Mesendoderm (in vitro differentiated cells): ENCODE measurements at regions not wholly inside any gene's neighbourhood (a gene's known extent, or its start where the extent isn't known, plus 50 kb on each side); places are given as distances from the start of the nearest gene placed in this dataset.
"Not testable (repeated sequence)": the region's sequence is repeated elsewhere in the genome, so short reads cannot be mapped to it uniquely, and the experiment has no call there.

Experiments used
- DNase-seq: peaks from one replicate; pipeline ENCODE4 v3.0.0; 2013
- H2AK5ac ChIP-seq: 2 replicates; pipeline ENCODE4 v1.6.1; 2013; ENCODE audit warnings: low read length, inconsistent platforms
- H2BK120ac ChIP-seq: 2 replicates; pipeline ENCODE4 v1.6.1; 2013; ENCODE audit warnings: low read depth, mild to moderate bottlenecking, low read length, moderate library complexity, mixed read lengths
- H2BK15ac ChIP-seq: replicated peaks from 2 replicates; pipeline ENCODE4 v1.6.1; 2013; ENCODE audit warnings: low read depth, mild to moderate bottlenecking, moderate library complexity
- H2BK5ac ChIP-seq: 2 replicates; pipeline ENCODE4 v1.6.1; 2013; ENCODE audit warnings: low read length, inconsistent platforms
- H3K18ac ChIP-seq: 2 replicates; pipeline ENCODE4 v1.6.1; 2013; ENCODE audit warnings: mild to moderate bottlenecking, low read length, mixed read lengths
- H3K23ac ChIP-seq: one replicate; pipeline ENCODE4 v1.6.1; 2013; ENCODE audit warnings: low read length
- H3K27ac ChIP-seq: 2 replicates; pipeline ENCODE4 v1.5.1; 2013; ENCODE audit warnings: low read depth, mild to moderate bottlenecking, inconsistent platforms, low read length, moderate library complexity
- H3K27me3 ChIP-seq: 2 replicates; pipeline ENCODE4 v1.6.1; 2013; ENCODE audit warnings: low read length, control low read depth, mild to moderate bottlenecking, inconsistent platforms; ENCODE audit not compliant: insufficient read depth, poor library complexity
- H3K36me3 ChIP-seq: 2 replicates; pipeline ENCODE4 v1.6.1; 2013; ENCODE audit warnings: low read length, inconsistent platforms; ENCODE audit not compliant: control insufficient read depth, insufficient read depth
- H3K4ac ChIP-seq: one replicate; pipeline ENCODE4 v1.6.1; 2013; ENCODE audit warnings: low read depth, mild to moderate bottlenecking, low read length, moderate library complexity
- H3K4me1 ChIP-seq: 2 replicates; pipeline ENCODE4 v1.6.1; 2013; ENCODE audit warnings: low read depth, low read length, inconsistent platforms; ENCODE audit not compliant: control insufficient read depth
- H3K4me2 ChIP-seq: 2 replicates; pipeline ENCODE4 v1.6.1; 2013; ENCODE audit warnings: low read length
- H3K4me3 ChIP-seq: 2 replicates; pipeline ENCODE4 v1.5.1; 2013; ENCODE audit warnings: mild to moderate bottlenecking, low read length
- H3K56ac ChIP-seq: one replicate; pipeline ENCODE4 v1.6.1; 2013; ENCODE audit warnings: low read length
- H3K79me1 ChIP-seq: 2 replicates; pipeline ENCODE4 v1.6.1; 2013; ENCODE audit warnings: low read length, inconsistent platforms
- H3K79me2 ChIP-seq: 2 replicates; pipeline ENCODE4 v1.6.1; 2013; ENCODE audit warnings: mild to moderate bottlenecking, low read length; ENCODE audit not compliant: control insufficient read depth, insufficient read depth
- H3K9ac ChIP-seq: 2 replicates; pipeline ENCODE4 v1.6.1; 2013; ENCODE audit warnings: low read length, inconsistent platforms
- H4K5ac ChIP-seq: one replicate; pipeline ENCODE4 v1.6.1; 2013; ENCODE audit warnings: low read length
- H4K8ac ChIP-seq: one replicate; pipeline ENCODE4 v1.6.1; 2013; ENCODE audit warnings: low read depth, mild to moderate bottlenecking, control low read depth, low read length, moderate library complexity
- WGBS: extraction: QIAGEN DNeasy Blood & Tissue Kit; methylation state at CpG from one replicate; pipeline ENCODE4 v1.1.7; 2013; ENCODE audit warnings: low lambda C conversion rate, missing lambda C conversion rate; ENCODE audit not compliant: insufficient coverage; ENCODE audit errors: extremely low coverage; 5-methylcytosine and 5-hydroxymethylcytosine counted together

- H3K4ac ChIP-seq, H3K79me1 ChIP-seq, H2BK120ac ChIP-seq, H2BK15ac ChIP-seq, H3K4me1 ChIP-seq, H2AK5ac ChIP-seq, H4K8ac ChIP-seq, H3K23ac ChIP-seq, H4K5ac ChIP-seq, H3K9ac ChIP-seq, H3K56ac ChIP-seq, H3K18ac ChIP-seq, H3K36me3 ChIP-seq, H2BK5ac ChIP-seq, H3K4me3 ChIP-seq, H3K4me2 ChIP-seq, H3K79me2 ChIP-seq, H3K27ac ChIP-seq, DNase-seq, H3K27me3 ChIP-seq: not testable (repeated sequence)
- WGBS = no CpG with 5 or more reads among the region's 6 CpGs
Observed at GRCh38 chrX:3911012-3911411, 197.6 kb upstream of the PRKX start.

DNA sequence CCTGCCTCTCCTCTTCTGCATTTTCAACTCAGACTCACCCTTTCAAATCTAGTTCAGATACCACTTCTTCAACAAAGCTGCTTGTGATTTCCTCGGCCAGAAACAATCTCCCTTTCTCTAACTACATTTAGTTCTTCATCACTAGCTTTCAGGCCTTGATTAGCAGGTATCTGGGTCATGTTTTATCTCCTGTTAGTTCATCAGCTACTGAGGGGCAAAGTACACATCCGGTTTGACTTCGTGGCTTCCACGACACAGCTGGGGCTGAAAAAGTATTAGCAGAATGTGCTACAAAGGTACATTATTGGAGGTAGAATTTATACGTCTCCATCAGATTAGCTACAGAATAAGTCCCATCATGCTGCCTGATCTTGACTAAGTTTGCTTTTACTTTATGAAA lies 197.2 kb upstream of the PRKX start:
- H3K27me3 ChIP-seq, H2AK5ac ChIP-seq, H4K8ac ChIP-seq, H3K4ac ChIP-seq, H3K23ac ChIP-seq, H3K36me3 ChIP-seq, H3K4me2 ChIP-seq, H2BK120ac ChIP-seq, H3K9ac ChIP-seq, H3K18ac ChIP-seq, H3K79me1 ChIP-seq, H2BK5ac ChIP-seq, H3K56ac ChIP-seq, H3K79me2 ChIP-seq, H4K5ac ChIP-seq, H2BK15ac ChIP-seq, H3K27ac ChIP-seq, DNase-seq, H3K4me3 ChIP-seq, H3K4me1 ChIP-seq: not testable (repeated sequence)
- WGBS = no CpG with 5 or more reads among the region's 5 CpGs

DNA sequence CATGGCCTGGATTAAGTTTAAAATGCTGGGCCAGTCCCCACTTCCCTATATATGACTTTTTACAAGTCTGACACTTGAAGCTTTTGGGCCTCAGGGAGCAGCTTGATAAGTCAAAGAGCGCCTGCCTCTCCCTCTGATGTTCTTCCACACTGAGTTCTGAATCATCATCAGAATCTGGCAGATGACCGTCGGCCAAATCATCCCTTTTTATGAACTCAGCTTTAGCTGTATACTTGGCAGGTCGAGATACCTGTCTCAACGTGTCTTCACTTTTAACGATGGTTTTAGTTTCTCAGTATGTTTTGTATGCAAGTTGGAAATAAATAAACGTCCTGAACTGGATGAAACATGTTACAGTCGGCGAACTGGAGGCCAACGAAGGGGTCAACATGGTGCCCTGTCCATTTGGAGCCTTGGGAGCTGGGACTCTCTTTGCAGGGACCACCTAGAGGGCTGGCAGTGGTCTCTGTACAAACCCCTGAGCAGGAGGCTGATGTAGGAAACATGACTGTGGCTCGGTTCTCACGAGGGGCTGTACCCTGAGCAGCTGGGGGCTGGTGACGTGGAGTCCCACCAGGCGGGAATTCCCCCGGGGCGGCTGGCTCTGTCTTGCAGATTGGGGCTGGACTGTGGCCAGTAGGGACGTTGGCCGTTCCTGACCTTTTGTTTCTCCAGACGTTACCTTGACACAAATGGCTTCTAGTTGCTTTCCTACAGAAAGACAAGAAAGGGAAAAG lies 192.2 kb upstream of the PRKX start:
- H3K9ac ChIP-seq, H3K23ac ChIP-seq, H3K4me2 ChIP-seq, H3K4ac ChIP-seq, H3K79me2 ChIP-seq, H4K8ac ChIP-seq, H2BK5ac ChIP-seq, H3K18ac ChIP-seq, H3K4me3 ChIP-seq, H4K5ac ChIP-seq, H3K79me1 ChIP-seq, H3K27ac ChIP-seq, H3K36me3 ChIP-seq, H3K4me1 ChIP-seq, H3K27me3 ChIP-seq, H3K56ac ChIP-seq, H2BK15ac ChIP-seq, H2BK120ac ChIP-seq, DNase-seq, H2AK5ac ChIP-seq: not testable (repeated sequence)
- WGBS = no CpG with 5 or more reads among the region's 19 CpGs

DNA sequence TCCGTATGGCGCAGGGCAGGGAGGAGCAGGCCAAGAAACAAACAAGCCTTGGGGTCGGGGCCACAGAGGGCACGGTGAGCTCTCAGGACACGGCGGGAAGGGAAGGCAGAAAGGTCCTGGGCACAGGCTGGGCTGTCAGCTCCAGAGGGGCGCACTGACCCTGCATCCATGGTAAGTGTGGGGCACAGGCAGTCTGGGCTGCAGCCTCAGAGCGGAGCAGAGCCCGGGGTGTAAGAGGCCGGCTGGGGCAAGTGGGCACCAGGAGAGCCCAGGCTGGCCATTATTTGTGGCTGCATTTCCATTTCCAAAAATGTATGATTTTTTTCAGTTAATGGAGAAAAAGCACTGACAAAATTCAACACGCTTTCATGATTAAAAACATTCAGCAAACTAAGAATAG lies 188.8 kb upstream of the PRKX start:
- not testable (repeated sequence) for H2BK5ac ChIP-seq, H3K9ac ChIP-seq, H3K23ac ChIP-seq, DNase-seq, H2AK5ac ChIP-seq, H3K4me2 ChIP-seq, H3K27ac ChIP-seq, H2BK15ac ChIP-seq, H3K4me3 ChIP-seq, H3K4me1 ChIP-seq, H3K79me2 ChIP-seq, H4K5ac ChIP-seq, H3K27me3 ChIP-seq, H4K8ac ChIP-seq, H3K36me3 ChIP-seq, H3K56ac ChIP-seq, H3K79me1 ChIP-seq, H2BK120ac ChIP-seq, H3K18ac ChIP-seq, H3K4ac ChIP-seq
- no CpG with 5 or more reads among the region's 11 CpGs for WGBS

- not testable (repeated sequence) for H3K79me1 ChIP-seq, H3K9ac ChIP-seq, H3K4me1 ChIP-seq, H3K79me2 ChIP-seq, H3K23ac ChIP-seq, H2BK5ac ChIP-seq, H2AK5ac ChIP-seq, H3K27ac ChIP-seq, H3K27me3 ChIP-seq, H2BK15ac ChIP-seq, DNase-seq, H2BK120ac ChIP-seq, H3K18ac ChIP-seq, H3K4me3 ChIP-seq, H3K56ac ChIP-seq, H3K4ac ChIP-seq, H4K8ac ChIP-seq, H4K5ac ChIP-seq, H3K36me3 ChIP-seq, H3K4me2 ChIP-seq
- no CpG with 5 or more reads among the region's 4 CpGs for WGBS
Observed at GRCh38 chrX:3896755-3897154, 183.3 kb upstream of the PRKX start.

GRCh38 chrX:3882553-3882920 lies 169.1 kb upstream of the PRKX start:
- not testable (repeated sequence) for H3K79me2 ChIP-seq, H3K23ac ChIP-seq, H3K4ac ChIP-seq, H3K27ac ChIP-seq, H4K8ac ChIP-seq, H3K56ac ChIP-seq, H2BK15ac ChIP-seq, H3K4me2 ChIP-seq, DNase-seq, H2AK5ac ChIP-seq, H2BK5ac ChIP-seq, H3K4me3 ChIP-seq, H2BK120ac ChIP-seq, H3K36me3 ChIP-seq, H3K18ac ChIP-seq, H3K9ac ChIP-seq, H3K79me1 ChIP-seq, H3K27me3 ChIP-seq, H4K5ac ChIP-seq, H3K4me1 ChIP-seq
- no CpG with 5 or more reads among the region's 5 CpGs for WGBS
